Endothelial cell of umbilical vein (primary cell): ENCODE measurements at regions not wholly inside any gene's neighbourhood (a gene's known extent, or its start where the extent isn't known, plus 50 kb on each side); places are given as distances from the start of the nearest gene placed in this dataset.

ENCODE experiments used
- BruUV-seq: library from RNA; stranded (reverse); fragments of 400-500 nt; replicated peaks from 2 replicates; lab custom pipeline; 2021; lab: Mats Ljungman, UMichigan
- CTCF ChIA-PET: fragments of 300-600, 350-600 bp; sonication (Branson Sonifier 250); formaldehyde crosslinking; loops from one replicate; lab custom pipeline; 2021; ENCODE audit warnings: antibody characterized with exemption, inconsistent platforms; lab: Charles Lee
- POLR2A ChIA-PET: fragments of 300-600, 350-600 bp; sonication (Branson Sonifier 250); formaldehyde crosslinking; loops from one replicate; lab custom pipeline; 2021; ENCODE audit warnings: antibody characterized with exemption, inconsistent platforms; lab: Charles Lee
- DNase-seq: peaks from one replicate; pipeline ENCODE4 v3.0.0-alpha.2; 2011; ENCODE audit warnings: low read depth, low spot score
- FAIRE-seq: peaks from 2 replicates; lab custom pipeline; 2011; peaks lifted over from hg19 to GRCh38; lab: Jason Lieb, UNC
- H2AFZ ChIP-seq: 2 replicates; pipeline ENCODE4 v1.6.0; 2012; ENCODE audit warnings: low read depth, low read length, control low read depth, inconsistent platforms
- H3K27ac ChIP-seq: 2 replicates; pipeline ENCODE4 v1.5.1; 2011; ENCODE audit warnings: low read depth, mild to moderate bottlenecking, control low read depth, low read length, moderate library complexity; ENCODE audit not compliant: insufficient read depth
- H3K27me3 ChIP-seq, 2 experiments: 2 replicates each; pipeline versions ENCODE4 v1.6.0 to v1.6.1; 2011; ENCODE audit warnings: low read length in 2 of 2, mixed read lengths in 1 of 2; ENCODE audit not compliant: control insufficient read depth in 2 of 2, insufficient read depth in 2 of 2
- H3K36me3 ChIP-seq, 2 experiments: 2 replicates in 1 of 2; 3 replicates in 1 of 2; pipeline ENCODE4 v1.5.1; 2011; ENCODE audit warnings: low read length in 2 of 2, mild to moderate bottlenecking in 1 of 2, moderate library complexity in 1 of 2; ENCODE audit not compliant: control insufficient read depth in 2 of 2, insufficient read depth in 2 of 2; ENCODE audit errors: extremely low read depth in 1 of 2
- H3K4me1 ChIP-seq: 3 replicates; pipeline ENCODE4 v1.5.1; 2011; ENCODE audit warnings: mild to moderate bottlenecking, low read length; ENCODE audit not compliant: control insufficient read depth, insufficient read depth; ENCODE audit errors: extremely low read depth
- H3K4me2 ChIP-seq: 2 replicates; pipeline ENCODE4 v1.6.1; 2011; ENCODE audit warnings: low read length, control low read depth, mixed read lengths; ENCODE audit not compliant: insufficient read depth
- H3K4me3 ChIP-seq, 3 experiments: fragments of 200-600 bp in 1 of 3; sonication (generic), shearing (Covaris generic) in 1 of 3; replicated peaks in 1 of 3; 2 replicates each; pipeline ENCODE4 v1.5.1; 2011 to 2016; ENCODE audit warnings: control low read depth in 3 of 3, low read length in 3 of 3, mild to moderate bottlenecking in 2 of 3, inconsistent platforms in 1 of 3, low read depth in 1 of 3, moderate library complexity in 1 of 3; ENCODE audit not compliant: insufficient read depth in 1 of 3
- H3K79me2 ChIP-seq: 2 replicates; pipeline ENCODE4 v1.6.0; 2012; ENCODE audit warnings: low read length, inconsistent platforms; ENCODE audit not compliant: control insufficient read depth, insufficient read depth
- H3K9ac ChIP-seq: replicated peaks from 2 replicates; pipeline ENCODE3; 2011; ENCODE audit warnings: low read length, control low read depth; ENCODE audit not compliant: insufficient read depth; ENCODE audit errors: extremely low read depth
- H3K9me1 ChIP-seq: replicated peaks from 3 replicates; pipeline ENCODE4 v1.6.0; 2011; ENCODE audit warnings: mild to moderate bottlenecking, low read length; ENCODE audit not compliant: control insufficient read depth, insufficient read depth; ENCODE audit errors: extremely low read depth
- H3K9me3 ChIP-seq: replicated peaks from 2 replicates; pipeline ENCODE4 v1.5.1; 2012; ENCODE audit warnings: low read length, inconsistent platforms; ENCODE audit not compliant: control insufficient read depth, insufficient read depth
- H4K20me1 ChIP-seq: replicated peaks from 2 replicates; pipeline ENCODE3; 2011; ENCODE audit warnings: mild to moderate bottlenecking, low read length; ENCODE audit not compliant: control insufficient read depth, insufficient read depth; ENCODE audit errors: extremely low read depth
- CTCF ChIP-seq, 2 donors: IDR thresholded peaks; 1 replicate in 1 of 2; 2 replicates in 1 of 2; pipeline ENCODE4 v1.5.1; 2011; ENCODE audit warnings: low read length in 2 of 2, mild to moderate bottlenecking in 2 of 2, moderate library complexity in 2 of 2, control low read depth in 1 of 2, inconsistent platforms in 1 of 2, low read depth in 1 of 2; ENCODE audit not compliant: insufficient read depth in 1 of 2; ENCODE audit errors: extremely low read depth in 1 of 2
- EZH2 ChIP-seq: IDR thresholded peaks from 2 replicates; pipeline ENCODE4 v1.6.1; 2012; ENCODE audit warnings: borderline replicate concordance, low read depth, mild to moderate bottlenecking, moderate library complexity, low read length, inconsistent platforms; ENCODE audit not compliant: severe bottlenecking
- FOS ChIP-seq: IDR thresholded peaks from 2 replicates; pipeline ENCODE4 v1.6.1; 2011; ENCODE audit warnings: mild to moderate bottlenecking, low read length, moderate library complexity, borderline replicate concordance; ENCODE audit not compliant: insufficient read depth
- GATA2 ChIP-seq: IDR thresholded peaks from 2 replicates; pipeline ENCODE4 v1.7.0; 2011; ENCODE audit warnings: low read depth, mild to moderate bottlenecking, moderate library complexity, mixed read lengths, low read length; ENCODE audit not compliant: insufficient read length, insufficient read depth
- JUN ChIP-seq: IDR thresholded peaks from 2 replicates; pipeline ENCODE4 v1.6.1; 2011; ENCODE audit warnings: borderline replicate concordance, low read depth; ENCODE audit not compliant: insufficient read length, insufficient read depth
- POLR2A ChIP-seq: IDR thresholded peaks from 2 replicates; pipeline ENCODE4 v1.6.1; 2012; ENCODE audit warnings: low read depth, mild to moderate bottlenecking, control low read depth, low read length
- dilution Hi-C: fragments of 300-500 bp; cut with MboI; formaldehyde crosslinking; loops from one replicate; pipeline ENCODE4 v1.15.0; 2019; ENCODE audit warnings: low sequenced_read_pairs; ENCODE audit not compliant: extremely low pct_ligation_motif_present
- intact Hi-C: fragments of 100-400 bp; cut with micrococcal nuclease; formaldehyde crosslinking; loops from one replicate; pipeline ENCODE4 v1.10.0; 2022

- TF ChIP-seq FOS = no peak
- no peak for TF ChIP-seq POLR2A
- TF ChIP-seq GATA2 = no peak
- TF ChIP-seq EZH2 = no peak
- TF ChIP-seq CTCF (IDR thresholded peaks at IDR 0.05; ENCODE audit: extremely low read depth in 1 of 2, insufficient read depth in 1 of 2, low read depth in 1 of 2, low read length in 2 of 2) = peak in 1 of 2 donors; percentile 18
- no peak for TF ChIP-seq JUN
- Histone ChIP-seq H3K4me1 (no peaks in the 10 kb centered on the region), H3K4me2 (no peak overlapping the region), H3K9me1 (no peaks in the 10 kb centered on the region), H3K9me3 (no peaks in the 10 kb centered on the region), H2AFZ (no peak overlapping the region), H3K9ac (no peak overlapping the region), H3K79me2 (no peaks in the 10 kb centered on the region), H3K27ac (no peak overlapping the region), H3K4me3 (no peak overlapping the region), H4K20me1 (no peaks in the 10 kb centered on the region), H3K36me3 (no peaks in the 10 kb centered on the region), H3K27me3 (peaks cover 8% of the 10 kb centered on the region in 2 experiments)
- CTCF ChIA-PET = interaction anchor here (0.6 to 1.0 kb wide), 3 partner anchors 33 to 82 kb away, joined by 3 to 10 read pairs (median 4); no protein-coding TSS in a partner anchor
- FAIRE-seq = no peak
- POLR2A ChIA-PET = no interaction called here
- no TSS peak for BruUV-seq
- intact Hi-C loops (no loop called here), dilution Hi-C loops (no loop called here)
- no peak for DNase-seq
These were observed 85.2 kb upstream of the IGLL5 start for GRCh38 chr22:22802339-22802970.
